ENCODE measurements at regions not wholly inside any gene's neighbourhood (a gene's known extent, or its start where the extent isn't known, plus 50 kb on each side); places are given as distances from the start of the nearest gene placed in this dataset.

- ChIA-PET CTCF (no interaction called here), POLR2A (no interaction called here)
- no peak for DNase-seq (ENCODE audit: extremely low spot score)
- TF ChIP-seq LEF1 (IDR thresholded peaks at IDR 0.05; ENCODE audit: borderline replicate concordance): no peak
Observed at GRCh38 chr3:127420829-127421228, 133.0 kb upstream of the PRR20G start.

GRCh38 chr3:127419641-127420553 is 132.1 kb upstream of the PRR20G start:
- ChIA-PET POLR2A (no interaction called here), CTCF (no interaction called here)
- no peak for DNase-seq (ENCODE audit: extremely low spot score)
- TF ChIP-seq BHLHE40 (IDR thresholded peaks at IDR 0.05; ENCODE audit: borderline replicate concordance): no peak
- no peak for TF ChIP-seq L3MBTL2 (conservative IDR thresholded peaks at IDR 0.05)
- TF ChIP-seq ZNF384 (IDR thresholded peaks at IDR 0.05): no peak
- TF ChIP-seq FOXK2 (IDR thresholded peaks at IDR 0.05): no peak
- no peak for TF ChIP-seq NFRKB (IDR thresholded peaks at IDR 0.05)
- no peak for TF ChIP-seq TARDBP (IDR thresholded peaks at IDR 0.05)
- TF ChIP-seq ARNT (IDR thresholded peaks at IDR 0.05): no peak
- no peak for TF ChIP-seq HDGF (IDR thresholded peaks at IDR 0.05; ENCODE audit: borderline replicate concordance)
- TF ChIP-seq FOXA1 (IDR thresholded peaks at IDR 0.05): no peak
- no peak for TF ChIP-seq SUZ12 (IDR thresholded peaks at IDR 0.05)
- no peak for TF ChIP-seq FOXM1 (IDR thresholded peaks at IDR 0.05; ENCODE audit: borderline replicate concordance)
- TF ChIP-seq LEF1 (IDR thresholded peaks at IDR 0.05; ENCODE audit: borderline replicate concordance): no peak
- TF ChIP-seq SP1 (IDR thresholded peaks at IDR 0.05): no peak
- TF ChIP-seq ELF4 (IDR thresholded peaks at IDR 0.05): no peak
- no peak for TF ChIP-seq PKNOX1 (IDR thresholded peaks at IDR 0.05)
- no peak for TF ChIP-seq CTBP1 (IDR thresholded peaks at IDR 0.05; ENCODE audit: borderline replicate concordance)

GRCh38 chr3:127419182-127419581 is 131.3 kb upstream of the PRR20G start:
- no peak for TF ChIP-seq ZNF384 (IDR thresholded peaks at IDR 0.05)
- CTCF ChIA-PET: no interaction called here
- DNase-seq (ENCODE audit: extremely low spot score): no peak
- POLR2A ChIA-PET: no interaction called here

- ChIA-PET CTCF (no interaction called here), POLR2A (no interaction called here)
- DNase-seq (ENCODE audit: extremely low spot score): no peak
- TF ChIP-seq ZNF384 (IDR thresholded peaks at IDR 0.05) (no peak), BHLHE40 (IDR thresholded peaks at IDR 0.05; ENCODE audit: borderline replicate concordance) (no peak), FOXA1 (IDR thresholded peaks at IDR 0.05) (no peak), ARNT (IDR thresholded peaks at IDR 0.05) (no peak), SUZ12 (IDR thresholded peaks at IDR 0.05) (no peak), FOXM1 (IDR thresholded peaks at IDR 0.05; ENCODE audit: borderline replicate concordance) (no peak), SP1 (IDR thresholded peaks at IDR 0.05) (no peak), PKNOX1 (IDR thresholded peaks at IDR 0.05) (no peak), L3MBTL2 (conservative IDR thresholded peaks at IDR 0.05) (no peak), NFRKB (IDR thresholded peaks at IDR 0.05) (no peak), ELF4 (IDR thresholded peaks at IDR 0.05) (no peak)
Observed at GRCh38 chr3:127418560-127419147, 130.8 kb upstream of the PRR20G start.

- CTCF ChIA-PET: no interaction called here
- POLR2A ChIA-PET: no interaction called here
Observed at GRCh38 chr3:127417709-127418559, 130.1 kb upstream of the PRR20G start.

GRCh38 chr3:127413871-127414270 is 126.0 kb upstream of the PRR20G start:
- POLR2A ChIA-PET: no interaction called here
- CTCF ChIA-PET: no interaction called here

More at GRCh38 chr3:127417709-127418559, 130.1 kb upstream of the PRR20G start:
- no peak for DNase-seq (ENCODE audit: extremely low spot score)
- TF ChIP-seq ZNF384 (IDR thresholded peaks at IDR 0.05) (no peak), L3MBTL2 (conservative IDR thresholded peaks at IDR 0.05) (no peak), FOXM1 (IDR thresholded peaks at IDR 0.05; ENCODE audit: borderline replicate concordance) (no peak), NFRKB (IDR thresholded peaks at IDR 0.05) (no peak), HDGF (IDR thresholded peaks at IDR 0.05; ENCODE audit: borderline replicate concordance) (no peak), ELF4 (IDR thresholded peaks at IDR 0.05) (no peak), BHLHE40 (IDR thresholded peaks at IDR 0.05; ENCODE audit: borderline replicate concordance) (no peak), SUZ12 (IDR thresholded peaks at IDR 0.05) (no peak), FOXA1 (IDR thresholded peaks at IDR 0.05) (no peak)

More at GRCh38 chr3:127413871-127414270, 126.0 kb upstream of the PRR20G start:
- DNase-seq (ENCODE audit: extremely low spot score): no peak
- TF ChIP-seq HDGF (IDR thresholded peaks at IDR 0.05; ENCODE audit: borderline replicate concordance) (no peak), FOXK2 (IDR thresholded peaks at IDR 0.05) (no peak), L3MBTL2 (conservative IDR thresholded peaks at IDR 0.05) (no peak), PKNOX1 (IDR thresholded peaks at IDR 0.05) (no peak), LEF1 (IDR thresholded peaks at IDR 0.05; ENCODE audit: borderline replicate concordance) (no peak), BHLHE40 (IDR thresholded peaks at IDR 0.05; ENCODE audit: borderline replicate concordance) (no peak), ARNT (IDR thresholded peaks at IDR 0.05) (no peak), ZNF384 (IDR thresholded peaks at IDR 0.05) (no peak), SUZ12 (IDR thresholded peaks at IDR 0.05) (no peak), NFRKB (IDR thresholded peaks at IDR 0.05) (no peak), FOXA1 (IDR thresholded peaks at IDR 0.05) (no peak), FOXM1 (IDR thresholded peaks at IDR 0.05; ENCODE audit: borderline replicate concordance) (no peak), CTBP1 (IDR thresholded peaks at IDR 0.05; ENCODE audit: borderline replicate concordance) (no peak), TARDBP (IDR thresholded peaks at IDR 0.05) (no peak), ELF4 (IDR thresholded peaks at IDR 0.05) (no peak), SP1 (IDR thresholded peaks at IDR 0.05) (no peak)

Measured in HEK293T (cell line).